ENCODE measurements at regions not wholly inside any gene's neighbourhood (a gene's known extent, or its start where the extent isn't known, plus 50 kb on each side); places are given as distances from the start of the nearest gene placed in this dataset.
A peak's percentile ranks its signal among the peaks of the same experiment; 100 is the strongest.

- no peak for TF ChIP-seq CTCF (conservative IDR thresholded peaks at IDR 0.05; ENCODE audit: low read depth, low read length)
- no peak for DNase-seq (ENCODE audit: low read depth)
- H3K4me3 ChIP-seq (ENCODE audit: low read depth, low read length), result no peak overlapping the region
These were observed 619.4 kb upstream of the ATP2B1 start for GRCh38 chr12:90327793-90328743.

GRCh38 chr12:90323217-90323616, 614.6 kb upstream of the ATP2B1 start:
- TF ChIP-seq CTCF (conservative IDR thresholded peaks at IDR 0.05; ENCODE audit: low read depth, low read length), result no peak
- no peak for DNase-seq (ENCODE audit: low read depth)
- no peak overlapping the region for H3K4me3 ChIP-seq (ENCODE audit: low read depth, low read length)

DNA sequence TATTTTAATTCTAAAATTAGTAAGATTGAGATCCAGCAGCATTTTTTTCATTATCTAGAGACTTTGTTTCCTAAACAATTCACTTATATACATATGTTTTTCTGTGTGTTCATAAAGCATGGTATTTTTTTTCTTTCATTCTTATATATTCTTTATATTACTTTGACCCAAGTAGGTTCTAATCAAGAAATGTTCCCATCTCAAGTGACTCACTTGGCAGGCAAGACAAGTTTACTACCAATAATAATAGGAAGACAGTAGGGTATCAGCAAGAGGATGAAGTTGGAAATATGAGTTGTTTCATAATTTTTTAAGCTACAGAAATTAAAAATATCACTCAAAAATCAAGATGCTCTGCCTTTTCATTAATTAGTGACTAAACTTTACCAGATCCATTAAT, 613.4 kb upstream of the ATP2B1 start:
- DNase-seq (ENCODE audit: low read depth), result no peak
- no peak for TF ChIP-seq CTCF (conservative IDR thresholded peaks at IDR 0.05; ENCODE audit: low read depth, low read length)
- no peak overlapping the region for H3K4me3 ChIP-seq (ENCODE audit: low read depth, low read length)

DNA sequence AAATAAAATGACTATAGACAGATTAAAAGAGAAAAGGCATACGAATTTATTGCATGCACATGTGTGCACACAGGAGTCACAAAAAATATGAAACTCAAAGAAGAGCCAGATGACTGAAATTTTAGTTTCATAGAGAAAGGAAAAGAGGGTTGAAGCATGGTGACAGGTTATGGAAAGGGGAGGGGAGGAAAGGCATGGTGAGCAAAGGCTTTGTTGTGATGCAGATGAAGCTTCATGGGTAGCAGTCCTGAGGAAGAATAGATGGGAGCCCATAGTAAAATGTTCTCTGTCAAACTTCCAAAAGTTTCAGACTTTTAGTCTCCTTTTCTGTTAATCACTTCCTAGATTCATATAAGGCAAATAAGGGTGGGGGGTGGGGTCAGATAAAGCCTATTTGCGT, 612.7 kb upstream of the ATP2B1 start:
- no peak overlapping the region for H3K4me3 ChIP-seq (ENCODE audit: low read depth, low read length)
- TF ChIP-seq CTCF (conservative IDR thresholded peaks at IDR 0.05; ENCODE audit: low read depth, low read length), result no peak
- DNase-seq (ENCODE audit: low read depth), result no peak

DNA sequence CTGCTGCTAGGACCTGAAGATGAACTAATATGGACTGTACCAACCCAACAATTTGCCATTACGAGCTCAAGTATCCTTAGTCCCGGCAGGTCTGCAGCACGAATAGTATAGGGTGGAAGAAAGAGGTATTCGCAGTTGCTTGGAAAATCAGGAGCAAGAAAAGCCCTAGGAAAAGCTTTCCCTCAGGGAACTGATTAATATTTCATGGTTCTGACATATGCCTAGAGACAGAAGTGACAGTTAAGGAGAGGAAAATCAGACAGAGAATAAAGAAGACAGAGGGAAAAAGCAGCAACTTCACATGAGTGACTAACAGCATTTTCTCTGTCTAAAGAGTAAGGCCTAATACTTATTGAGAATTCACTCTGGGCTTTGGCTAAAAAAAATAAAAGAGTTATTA, 602.9 kb upstream of the ATP2B1 start:
- no peak overlapping the region for H3K4me3 ChIP-seq (ENCODE audit: low read depth, low read length)
- TF ChIP-seq CTCF (conservative IDR thresholded peaks at IDR 0.05; ENCODE audit: low read depth, low read length), result no peak
- DNase-seq (ENCODE audit: low read depth), result no peak

GRCh38 chr12:90305379-90305778, 596.7 kb upstream of the ATP2B1 start:
- DNase-seq (ENCODE audit: low read depth), result no peak
- H3K4me3 ChIP-seq (ENCODE audit: low read depth, low read length), result no peak overlapping the region
- TF ChIP-seq CTCF (conservative IDR thresholded peaks at IDR 0.05; ENCODE audit: low read depth, low read length), result no peak

GRCh38 chr12:90304231-90304630, 595.6 kb upstream of the ATP2B1 start:
- H3K4me3 ChIP-seq (ENCODE audit: low read depth, low read length), result no peak overlapping the region
- no peak for TF ChIP-seq CTCF (conservative IDR thresholded peaks at IDR 0.05; ENCODE audit: low read depth, low read length)
- DNase-seq (ENCODE audit: low read depth), result peak; percentile 52

All from epithelial cell of proximal tubule (primary cell).